ENCODE measurements at regions not wholly inside any gene's neighbourhood (a gene's known extent, or its start where the extent isn't known, plus 50 kb on each side); places are given as distances from the start of the nearest gene placed in this dataset.

DNA sequence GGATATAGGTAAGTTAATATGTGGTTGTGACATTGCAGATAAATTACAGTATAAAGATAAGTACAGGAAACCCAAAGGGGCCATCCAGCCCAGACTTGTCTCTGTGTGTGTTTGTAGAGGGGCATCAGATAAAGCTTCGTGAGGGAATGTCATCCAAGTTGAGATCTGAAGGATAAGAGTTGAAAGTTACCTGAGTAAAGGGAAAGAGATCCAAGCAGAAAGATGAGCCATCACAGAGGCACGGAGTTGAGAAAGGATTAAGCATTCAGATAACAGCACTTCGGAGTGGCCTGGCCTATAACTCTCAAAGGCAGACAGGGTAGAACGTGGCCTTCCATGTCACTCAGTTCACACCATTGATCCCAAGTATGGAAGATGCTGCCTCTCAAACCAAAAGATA lies 749.1 kb downstream of the ADGRL2 start:
- ATAC-seq, result no peak
- H3K4me3 ChIP-seq, result no peak overlapping the region
- no peak for DNase-seq
- no peaks in the 10 kb centered on the region for H3K9me3 ChIP-seq
- H3K27ac ChIP-seq, result no peak overlapping the region
- no peaks in the 10 kb centered on the region for H3K36me3 ChIP-seq
- intact Hi-C loops (cut with DNase I), result no loop called here
- no peaks in the 10 kb centered on the region for H3K4me1 ChIP-seq
- TF ChIP-seq, protein P1, sequence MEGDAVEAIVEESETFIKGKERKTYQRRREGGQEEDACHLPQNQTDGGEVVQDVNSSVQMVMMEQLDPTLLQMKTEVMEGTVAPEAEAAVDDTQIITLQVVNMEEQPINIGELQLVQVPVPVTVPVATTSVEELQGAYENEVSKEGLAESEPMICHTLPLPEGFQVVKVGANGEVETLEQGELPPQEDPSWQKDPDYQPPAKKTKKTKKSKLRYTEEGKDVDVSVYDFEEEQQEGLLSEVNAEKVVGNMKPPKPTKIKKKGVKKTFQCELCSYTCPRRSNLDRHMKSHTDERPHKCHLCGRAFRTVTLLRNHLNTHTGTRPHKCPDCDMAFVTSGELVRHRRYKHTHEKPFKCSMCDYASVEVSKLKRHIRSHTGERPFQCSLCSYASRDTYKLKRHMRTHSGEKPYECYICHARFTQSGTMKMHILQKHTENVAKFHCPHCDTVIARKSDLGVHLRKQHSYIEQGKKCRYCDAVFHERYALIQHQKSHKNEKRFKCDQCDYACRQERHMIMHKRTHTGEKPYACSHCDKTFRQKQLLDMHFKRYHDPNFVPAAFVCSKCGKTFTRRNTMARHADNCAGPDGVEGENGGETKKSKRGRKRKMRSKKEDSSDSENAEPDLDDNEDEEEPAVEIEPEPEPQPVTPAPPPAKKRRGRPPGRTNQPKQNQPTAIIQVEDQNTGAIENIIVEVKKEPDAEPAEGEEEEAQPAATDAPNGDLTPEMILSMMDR (IDR thresholded peaks at IDR 0.05), result no peak
- no peaks in the 10 kb centered on the region for H3K27me3 ChIP-seq (ENCODE audit: low read depth)

- Histone ChIP-seq H3K27ac (no peak overlapping the region), H3K4me1 (no peaks in the 10 kb centered on the region), H3K9me3 (no peaks in the 10 kb centered on the region), H3K4me3 (no peak overlapping the region), H3K27me3 (ENCODE audit: low read depth) (no peaks in the 10 kb centered on the region), H3K36me3 (no peaks in the 10 kb centered on the region)
- ATAC-seq (no peak), DNase-seq (no peak)
- TF ChIP-seq, protein P1 (IDR thresholded peaks at IDR 0.05), result no peak
- intact Hi-C loops (cut with DNase I), result no loop called here
These were observed 742.0 kb downstream of the ADGRL2 start for GRCh38 chr1:82542766-82543165.

DNA sequence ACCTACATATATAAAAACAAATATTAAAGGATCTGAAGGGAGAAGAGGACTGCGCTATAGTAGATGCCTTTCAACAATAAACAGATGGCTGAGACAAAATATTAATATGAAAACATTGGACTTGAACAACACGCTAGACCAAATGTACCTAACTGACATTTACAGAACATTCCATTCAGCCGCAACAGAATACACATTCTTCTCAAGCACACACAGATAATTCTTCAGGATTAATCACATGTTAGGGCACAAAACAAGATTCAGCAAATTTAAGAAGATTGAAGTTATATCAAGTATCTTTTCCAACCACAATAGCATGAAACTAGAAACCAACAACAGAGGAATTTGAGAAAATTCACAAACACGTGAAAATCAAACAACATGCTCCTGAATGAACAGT lies 741.4 kb downstream of the ADGRL2 start:
- Histone ChIP-seq H3K27ac (no peak overlapping the region), H3K27me3 (ENCODE audit: low read depth) (no peaks in the 10 kb centered on the region), H3K9me3 (no peaks in the 10 kb centered on the region), H3K4me1 (no peaks in the 10 kb centered on the region), H3K4me3 (no peak overlapping the region), H3K36me3 (no peaks in the 10 kb centered on the region)
- no peak for ATAC-seq
- DNase-seq, result no peak
- intact Hi-C loops (cut with DNase I), result no loop called here
- TF ChIP-seq, protein P1 (IDR thresholded peaks at IDR 0.05), result no peak

GRCh38 chr1:82540006-82540405 lies 739.3 kb downstream of the ADGRL2 start:
- Histone ChIP-seq H3K4me3 (no peak overlapping the region), H3K36me3 (no peaks in the 10 kb centered on the region), H3K4me1 (no peaks in the 10 kb centered on the region), H3K9me3 (no peaks in the 10 kb centered on the region), H3K27ac (no peak overlapping the region), H3K27me3 (ENCODE audit: low read depth) (no peaks in the 10 kb centered on the region)
- intact Hi-C loops (cut with DNase I), result no loop called here
- ATAC-seq, result no peak
- DNase-seq, result no peak
- TF ChIP-seq, protein P1 (IDR thresholded peaks at IDR 0.05), result no peak

GRCh38 chr1:82538876-82539275 lies 738.1 kb downstream of the ADGRL2 start:
- Histone ChIP-seq H3K27ac (no peak overlapping the region), H3K4me1 (no peaks in the 10 kb centered on the region), H3K36me3 (no peaks in the 10 kb centered on the region), H3K9me3 (no peaks in the 10 kb centered on the region), H3K4me3 (no peak overlapping the region), H3K27me3 (ENCODE audit: low read depth) (no peaks in the 10 kb centered on the region)
- no peak for DNase-seq
- TF ChIP-seq, protein P1 (IDR thresholded peaks at IDR 0.05), result no peak
- intact Hi-C loops (cut with DNase I), result no loop called here
- ATAC-seq, result no peak

- H3K27ac ChIP-seq, result no peak overlapping the region
- ATAC-seq, result no peak
- TF ChIP-seq, protein P1 (IDR thresholded peaks at IDR 0.05), result no peak
- no peak overlapping the region for H3K4me3 ChIP-seq
- no peaks in the 10 kb centered on the region for H3K36me3 ChIP-seq
- H3K27me3 ChIP-seq (ENCODE audit: low read depth), result no peaks in the 10 kb centered on the region
- H3K9me3 ChIP-seq, result no peaks in the 10 kb centered on the region
- no peaks in the 10 kb centered on the region for H3K4me1 ChIP-seq
- intact Hi-C loops (cut with DNase I), result no loop called here
- DNase-seq, result no peak
These were observed 734.3 kb downstream of the ADGRL2 start for GRCh38 chr1:82534996-82535395.
